GM23338 (cell line): ENCODE measurements at regions not wholly inside any gene's neighbourhood (a gene's known extent, or its start where the extent isn't known, plus 50 kb on each side); places are given as distances from the start of the nearest gene placed in this dataset.

Experiments used
- ATAC-seq: fragments of 200-7000 bp; cut with Tn5 transposase; 3 replicates; pipeline ENCODE4 v1.9.1; 2020
- DNase-seq: peaks from one replicate; pipeline ENCODE4 v3.0.0-alpha.2; 2015; ENCODE audit warnings: low spot score
- H2AFZ ChIP-seq: fragments of 200-600 bp; sonication (generic); 2 replicates; pipeline ENCODE4 v1.8.0; 2016; ENCODE audit warnings: antibody characterized with exemption, mild to moderate bottlenecking, moderate library complexity
- H3F3A ChIP-seq: fragments of 200-600 bp; sonication (generic); replicated peaks from 2 replicates; pipeline ENCODE4 v1.8.0; 2017; ENCODE audit warnings: antibody characterized with exemption, mixed run types, low read depth
- H3K27ac ChIP-seq: fragments of 200-600 bp; sonication (generic); 2 replicates; pipeline ENCODE4 v1.6.1; 2016; ENCODE audit warnings: low read depth
- H3K27me3 ChIP-seq: fragments of 200-600 bp; sonication (generic); 2 replicates; pipeline ENCODE4 v1.8.0; 2016; ENCODE audit warnings: mild to moderate bottlenecking, mixed run types, moderate library complexity; ENCODE audit not compliant: insufficient read depth
- H3K36me3 ChIP-seq: fragments of 200-600 bp; sonication (generic); 2 replicates; pipeline ENCODE4 v1.8.0; 2016; ENCODE audit warnings: mild to moderate bottlenecking; ENCODE audit not compliant: insufficient read depth
- H3K4me1 ChIP-seq: fragments of 200-600 bp; sonication (generic); 2 replicates; pipeline ENCODE4 v1.8.0; 2016; ENCODE audit warnings: mild to moderate bottlenecking, moderate library complexity; ENCODE audit not compliant: insufficient read depth
- H3K4me2 ChIP-seq: fragments of 200-600 bp; sonication (generic); 2 replicates; pipeline ENCODE4 v1.7.1; 2017; ENCODE audit warnings: mixed run types
- H3K4me3 ChIP-seq: fragments of 200-600 bp; sonication (generic); 2 replicates; pipeline ENCODE4 v1.6.1; 2016; ENCODE audit warnings: mixed run types
- H3K79me2 ChIP-seq: fragments of 200-600 bp; sonication (generic); replicated peaks from 2 replicates; pipeline ENCODE4 v1.8.0; 2017; ENCODE audit warnings: mild to moderate bottlenecking; ENCODE audit not compliant: insufficient read depth
- H3K9me2 ChIP-seq: fragments of 200-600 bp; sonication (generic); 2 replicates; pipeline ENCODE4 v1.8.0; 2017; ENCODE audit not compliant: insufficient read depth
- H4K20me1 ChIP-seq: fragments of 200-600 bp; sonication (generic); replicated peaks from 2 replicates; pipeline ENCODE4 v1.8.0; 2017; ENCODE audit warnings: mild to moderate bottlenecking; ENCODE audit not compliant: insufficient read depth
- H3K27ac Mint-ChIP-seq: 2 replicates; pipeline ENCODE4 v1.8.0; 2020; ENCODE audit warnings: inconsistent platforms, mild to moderate bottlenecking, moderate library complexity, mixed read lengths
- H3K27me3 Mint-ChIP-seq: 3 replicates; pipeline ENCODE4 v1.8.0; 2022; ENCODE audit warnings: low read depth, mild to moderate bottlenecking, moderate library complexity, mixed read lengths, inconsistent platforms; ENCODE audit not compliant: insufficient read depth, poor library complexity
- H3K36me3 Mint-ChIP-seq: 3 replicates; pipeline ENCODE4 v1.8.0; 2021; ENCODE audit warnings: low read depth, mild to moderate bottlenecking, inconsistent platforms, moderate library complexity, mixed read lengths
- H3K4me1 Mint-ChIP-seq: 3 replicates; pipeline ENCODE4 v1.8.0; 2020; ENCODE audit warnings: mild to moderate bottlenecking, inconsistent platforms, mixed read lengths
- H3K4me3 Mint-ChIP-seq: 3 replicates; pipeline ENCODE4 v1.8.0; 2021; ENCODE audit warnings: moderate library complexity, mild to moderate bottlenecking, inconsistent platforms, mixed read lengths
- H3K9me3 Mint-ChIP-seq: 3 replicates; pipeline ENCODE4 v1.8.0; 2020; ENCODE audit warnings: moderate library complexity, mild to moderate bottlenecking, inconsistent platforms, mixed read lengths
- CREB1 ChIP-seq: fragments of 250-450 bp; sonication (Bioruptor Pico); IDR thresholded peaks from 2 replicates; pipeline ENCODE4 v1.5.0; 2020; ENCODE audit warnings: low read depth, mild to moderate bottlenecking, moderate library complexity
- EZH2 ChIP-seq: fragments of 200-600 bp; sonication (generic); IDR thresholded peaks from one replicate; pipeline ENCODE4 v1.8.0; 2017; ENCODE audit warnings: antibody characterized with exemption, mild to moderate bottlenecking, low read depth; ENCODE audit not compliant: unreplicated experiment
- EZH2phosphoT487 ChIP-seq: fragments of 200-600 bp; sonication (generic); IDR thresholded peaks from one replicate; pipeline ENCODE4 v1.8.1; 2018; ENCODE audit warnings: antibody characterized with exemption; ENCODE audit not compliant: unreplicated experiment
- JUNB ChIP-seq: IDR thresholded peaks from one replicate; pipeline ENCODE4 v1.6.1; 2016; ENCODE audit warnings: antibody characterized with exemption; ENCODE audit not compliant: unreplicated experiment
- NANOG ChIP-seq: IDR thresholded peaks from 2 replicates; pipeline ENCODE4 v1.6.1; 2016; ENCODE audit warnings: antibody characterized with exemption, borderline replicate concordance
- POLR2AphosphoS5 ChIP-seq: IDR thresholded peaks from 2 replicates; pipeline ENCODE4 v1.6.1; 2016; ENCODE audit warnings: antibody characterized with exemption, low read depth
- STAT1 ChIP-seq: IDR thresholded peaks from one replicate; pipeline ENCODE4 v1.6.1; 2016; ENCODE audit warnings: antibody characterized with exemption; ENCODE audit not compliant: unreplicated experiment
- ZNF114 ChIP-seq: fragments of 250-450 bp; sonication (Bioruptor Pico); IDR thresholded peaks from 2 replicates; pipeline ENCODE4 v1.5.0; 2020; ENCODE audit warnings: mild to moderate bottlenecking, moderate library complexity
- ZNF331 ChIP-seq: fragments of 250-450 bp; sonication (Bioruptor Pico); IDR thresholded peaks from 2 replicates; pipeline ENCODE4 v1.5.0; 2020; ENCODE audit warnings: low read depth, mild to moderate bottlenecking, moderate library complexity
- TF ChIP-seq, protein P1 (sequence below): IDR thresholded peaks from one replicate; pipeline ENCODE4 v1.6.1; 2018; ENCODE audit warnings: antibody characterized with exemption; ENCODE audit not compliant: unreplicated experiment
- TF ChIP-seq, protein P2 (sequence below): IDR thresholded peaks from 2 replicates; pipeline ENCODE4 v1.6.1; 2016; ENCODE audit warnings: antibody characterized with exemption
- TF ChIP-seq, protein P3 (sequence below), 2 experiments: fragments of 200-600 bp in 1 of 2; sonication (generic) in 1 of 2; conservative IDR thresholded peaks; 2 replicates each; pipeline versions ENCODE4 v1.5.1 to v1.6.1; 2016 to 2017; ENCODE audit warnings: antibody characterized with exemption in 2 of 2, low read depth in 2 of 2, mild to moderate bottlenecking in 2 of 2, moderate library complexity in 1 of 2
- TF ChIP-seq, protein P4 (sequence below): fragments of 250-450 bp; sonication (Bioruptor Pico); IDR thresholded peaks from 2 replicates; pipeline ENCODE4 v1.5.0; 2020; ENCODE audit warnings: mild to moderate bottlenecking, moderate library complexity

DNA sequence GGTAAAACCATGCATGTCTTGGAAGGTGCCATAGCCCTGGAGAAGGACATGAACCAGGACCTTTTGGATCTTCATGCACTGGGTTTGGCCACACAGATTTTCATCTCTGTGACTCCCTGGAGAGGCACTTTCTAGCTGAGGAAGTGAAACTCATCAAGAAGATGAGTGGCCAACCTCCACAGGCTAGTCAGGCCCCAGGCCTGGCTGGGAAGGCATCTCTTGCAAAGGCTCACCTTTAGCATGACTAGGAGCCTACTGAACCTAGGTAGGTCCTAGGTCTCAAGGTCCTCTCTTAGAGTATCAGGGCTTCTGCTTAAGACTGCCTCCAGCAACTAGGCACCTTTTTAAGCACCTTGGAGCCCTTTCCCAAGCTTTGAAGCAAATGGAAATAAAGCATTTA is 1448.7 kb upstream of the ACO1 start:
- H2AFZ ChIP-seq: no peak overlapping the region
- H4K20me1 ChIP-seq: no peaks in the 10 kb centered on the region
- no peak for TF ChIP-seq ZNF114 (CRISPR knock-in tag)
- no peak for TF ChIP-seq JUNB
- TF ChIP-seq, protein P1, sequence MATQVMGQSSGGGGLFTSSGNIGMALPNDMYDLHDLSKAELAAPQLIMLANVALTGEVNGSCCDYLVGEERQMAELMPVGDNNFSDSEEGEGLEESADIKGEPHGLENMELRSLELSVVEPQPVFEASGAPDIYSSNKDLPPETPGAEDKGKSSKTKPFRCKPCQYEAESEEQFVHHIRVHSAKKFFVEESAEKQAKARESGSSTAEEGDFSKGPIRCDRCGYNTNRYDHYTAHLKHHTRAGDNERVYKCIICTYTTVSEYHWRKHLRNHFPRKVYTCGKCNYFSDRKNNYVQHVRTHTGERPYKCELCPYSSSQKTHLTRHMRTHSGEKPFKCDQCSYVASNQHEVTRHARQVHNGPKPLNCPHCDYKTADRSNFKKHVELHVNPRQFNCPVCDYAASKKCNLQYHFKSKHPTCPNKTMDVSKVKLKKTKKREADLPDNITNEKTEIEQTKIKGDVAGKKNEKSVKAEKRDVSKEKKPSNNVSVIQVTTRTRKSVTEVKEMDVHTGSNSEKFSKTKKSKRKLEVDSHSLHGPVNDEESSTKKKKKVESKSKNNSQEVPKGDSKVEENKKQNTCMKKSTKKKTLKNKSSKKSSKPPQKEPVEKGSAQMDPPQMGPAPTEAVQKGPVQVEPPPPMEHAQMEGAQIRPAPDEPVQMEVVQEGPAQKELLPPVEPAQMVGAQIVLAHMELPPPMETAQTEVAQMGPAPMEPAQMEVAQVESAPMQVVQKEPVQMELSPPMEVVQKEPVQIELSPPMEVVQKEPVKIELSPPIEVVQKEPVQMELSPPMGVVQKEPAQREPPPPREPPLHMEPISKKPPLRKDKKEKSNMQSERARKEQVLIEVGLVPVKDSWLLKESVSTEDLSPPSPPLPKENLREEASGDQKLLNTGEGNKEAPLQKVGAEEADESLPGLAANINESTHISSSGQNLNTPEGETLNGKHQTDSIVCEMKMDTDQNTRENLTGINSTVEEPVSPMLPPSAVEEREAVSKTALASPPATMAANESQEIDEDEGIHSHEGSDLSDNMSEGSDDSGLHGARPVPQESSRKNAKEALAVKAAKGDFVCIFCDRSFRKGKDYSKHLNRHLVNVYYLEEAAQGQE: no peak
- no peak for TF ChIP-seq ZNF331
- TF ChIP-seq EZH2: no peak
- no peak for TF ChIP-seq CREB1 (CRISPR knock-in tag)
- TF ChIP-seq, protein P2, sequence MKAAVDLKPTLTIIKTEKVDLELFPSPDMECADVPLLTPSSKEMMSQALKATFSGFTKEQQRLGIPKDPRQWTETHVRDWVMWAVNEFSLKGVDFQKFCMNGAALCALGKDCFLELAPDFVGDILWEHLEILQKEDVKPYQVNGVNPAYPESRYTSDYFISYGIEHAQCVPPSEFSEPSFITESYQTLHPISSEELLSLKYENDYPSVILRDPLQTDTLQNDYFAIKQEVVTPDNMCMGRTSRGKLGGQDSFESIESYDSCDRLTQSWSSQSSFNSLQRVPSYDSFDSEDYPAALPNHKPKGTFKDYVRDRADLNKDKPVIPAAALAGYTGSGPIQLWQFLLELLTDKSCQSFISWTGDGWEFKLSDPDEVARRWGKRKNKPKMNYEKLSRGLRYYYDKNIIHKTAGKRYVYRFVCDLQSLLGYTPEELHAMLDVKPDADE: no peak
- no peak for TF ChIP-seq NANOG
- no peak for TF ChIP-seq STAT1
- TF ChIP-seq, protein P3, sequence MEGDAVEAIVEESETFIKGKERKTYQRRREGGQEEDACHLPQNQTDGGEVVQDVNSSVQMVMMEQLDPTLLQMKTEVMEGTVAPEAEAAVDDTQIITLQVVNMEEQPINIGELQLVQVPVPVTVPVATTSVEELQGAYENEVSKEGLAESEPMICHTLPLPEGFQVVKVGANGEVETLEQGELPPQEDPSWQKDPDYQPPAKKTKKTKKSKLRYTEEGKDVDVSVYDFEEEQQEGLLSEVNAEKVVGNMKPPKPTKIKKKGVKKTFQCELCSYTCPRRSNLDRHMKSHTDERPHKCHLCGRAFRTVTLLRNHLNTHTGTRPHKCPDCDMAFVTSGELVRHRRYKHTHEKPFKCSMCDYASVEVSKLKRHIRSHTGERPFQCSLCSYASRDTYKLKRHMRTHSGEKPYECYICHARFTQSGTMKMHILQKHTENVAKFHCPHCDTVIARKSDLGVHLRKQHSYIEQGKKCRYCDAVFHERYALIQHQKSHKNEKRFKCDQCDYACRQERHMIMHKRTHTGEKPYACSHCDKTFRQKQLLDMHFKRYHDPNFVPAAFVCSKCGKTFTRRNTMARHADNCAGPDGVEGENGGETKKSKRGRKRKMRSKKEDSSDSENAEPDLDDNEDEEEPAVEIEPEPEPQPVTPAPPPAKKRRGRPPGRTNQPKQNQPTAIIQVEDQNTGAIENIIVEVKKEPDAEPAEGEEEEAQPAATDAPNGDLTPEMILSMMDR (conservative IDR thresholded peaks at IDR 0.05; ENCODE audit: low read depth in 2 of 2): no peak
- TF ChIP-seq, protein P4, sequence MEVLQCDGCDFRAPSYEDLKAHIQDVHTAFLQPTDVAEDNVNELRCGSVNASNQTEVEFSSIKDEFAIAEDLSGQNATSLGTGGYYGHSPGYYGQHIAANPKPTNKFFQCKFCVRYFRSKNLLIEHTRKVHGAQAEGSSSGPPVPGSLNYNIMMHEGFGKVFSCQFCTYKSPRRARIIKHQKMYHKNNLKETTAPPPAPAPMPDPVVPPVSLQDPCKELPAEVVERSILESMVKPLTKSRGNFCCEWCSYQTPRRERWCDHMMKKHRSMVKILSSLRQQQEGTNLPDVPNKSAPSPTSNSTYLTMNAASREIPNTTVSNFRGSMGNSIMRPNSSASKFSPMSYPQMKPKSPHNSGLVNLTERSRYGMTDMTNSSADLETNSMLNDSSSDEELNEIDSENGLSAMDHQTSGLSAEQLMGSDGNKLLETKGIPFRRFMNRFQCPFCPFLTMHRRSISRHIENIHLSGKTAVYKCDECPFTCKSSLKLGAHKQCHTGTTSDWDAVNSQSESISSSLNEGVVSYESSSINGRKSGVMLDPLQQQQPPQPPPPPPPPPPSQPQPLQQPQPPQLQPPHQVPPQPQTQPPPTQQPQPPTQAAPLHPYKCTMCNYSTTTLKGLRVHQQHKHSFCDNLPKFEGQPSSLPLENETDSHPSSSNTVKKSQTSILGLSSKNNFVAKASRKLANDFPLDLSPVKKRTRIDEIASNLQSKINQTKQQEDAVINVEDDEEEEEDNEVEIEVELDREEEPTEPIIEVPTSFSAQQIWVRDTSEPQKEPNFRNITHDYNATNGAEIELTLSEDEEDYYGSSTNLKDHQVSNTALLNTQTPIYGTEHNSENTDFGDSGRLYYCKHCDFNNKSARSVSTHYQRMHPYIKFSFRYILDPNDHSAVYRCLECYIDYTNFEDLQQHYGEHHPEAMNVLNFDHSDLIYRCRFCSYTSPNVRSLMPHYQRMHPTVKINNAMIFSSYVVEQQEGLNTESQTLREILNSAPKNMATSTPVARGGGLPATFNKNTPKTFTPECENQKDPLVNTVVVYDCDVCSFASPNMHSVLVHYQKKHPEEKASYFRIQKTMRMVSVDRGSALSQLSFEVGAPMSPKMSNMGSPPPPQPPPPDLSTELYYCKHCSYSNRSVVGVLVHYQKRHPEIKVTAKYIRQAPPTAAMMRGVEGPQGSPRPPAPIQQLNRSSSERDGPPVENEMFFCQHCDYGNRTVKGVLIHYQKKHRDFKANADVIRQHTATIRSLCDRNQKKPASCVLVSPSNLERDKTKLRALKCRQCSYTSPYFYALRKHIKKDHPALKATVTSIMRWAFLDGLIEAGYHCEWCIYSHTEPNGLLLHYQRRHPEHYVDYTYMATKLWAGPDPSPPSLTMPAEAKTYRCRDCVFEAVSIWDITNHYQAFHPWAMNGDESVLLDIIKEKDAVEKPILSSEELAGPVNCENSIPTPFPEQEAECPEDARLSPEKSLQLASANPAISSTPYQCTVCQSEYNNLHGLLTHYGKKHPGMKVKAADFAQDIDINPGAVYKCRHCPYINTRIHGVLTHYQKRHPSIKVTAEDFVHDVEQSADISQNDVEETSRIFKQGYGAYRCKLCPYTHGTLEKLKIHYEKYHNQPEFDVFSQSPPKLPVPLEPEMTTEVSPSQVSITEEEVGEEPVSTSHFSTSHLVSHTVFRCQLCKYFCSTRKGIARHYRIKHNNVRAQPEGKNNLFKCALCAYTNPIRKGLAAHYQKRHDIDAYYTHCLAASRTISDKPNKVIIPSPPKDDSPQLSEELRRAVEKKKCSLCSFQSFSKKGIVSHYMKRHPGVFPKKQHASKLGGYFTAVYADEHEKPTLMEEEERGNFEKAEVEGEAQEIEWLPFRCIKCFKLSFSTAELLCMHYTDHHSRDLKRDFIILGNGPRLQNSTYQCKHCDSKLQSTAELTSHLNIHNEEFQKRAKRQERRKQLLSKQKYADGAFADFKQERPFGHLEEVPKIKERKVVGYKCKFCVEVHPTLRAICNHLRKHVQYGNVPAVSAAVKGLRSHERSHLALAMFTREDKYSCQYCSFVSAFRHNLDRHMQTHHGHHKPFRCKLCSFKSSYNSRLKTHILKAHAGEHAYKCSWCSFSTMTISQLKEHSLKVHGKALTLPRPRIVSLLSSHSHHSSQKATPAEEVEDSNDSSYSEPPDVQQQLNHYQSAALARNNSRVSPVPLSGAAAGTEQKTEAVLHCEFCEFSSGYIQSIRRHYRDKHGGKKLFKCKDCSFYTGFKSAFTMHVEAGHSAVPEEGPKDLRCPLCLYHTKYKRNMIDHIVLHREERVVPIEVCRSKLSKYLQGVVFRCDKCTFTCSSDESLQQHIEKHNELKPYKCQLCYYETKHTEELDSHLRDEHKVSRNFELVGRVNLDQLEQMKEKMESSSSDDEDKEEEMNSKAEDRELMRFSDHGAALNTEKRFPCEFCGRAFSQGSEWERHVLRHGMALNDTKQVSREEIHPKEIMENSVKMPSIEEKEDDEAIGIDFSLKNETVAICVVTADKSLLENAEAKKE (CRISPR knock-in tag): no peak
- no peak for TF ChIP-seq EZH2phosphoT487
- no peak for TF ChIP-seq POLR2AphosphoS5
- Mint-ChIP-seq H3K36me3 (no peaks in the 10 kb centered on the region), H3K9me3 (no peaks in the 10 kb centered on the region), H3K27ac (no peak overlapping the region), H3K4me3 (no peak overlapping the region), H3K4me1 (no peaks in the 10 kb centered on the region), H3K27me3 (peaks cover 2% of the 10 kb centered on the region)
- H3K27me3 ChIP-seq: no peaks in the 10 kb centered on the region
- H3K27ac ChIP-seq: no peak overlapping the region
- H3K4me1 ChIP-seq: no peaks in the 10 kb centered on the region
- H3F3A ChIP-seq: no peaks in the 10 kb centered on the region
- no peak overlapping the region for H3K4me2 ChIP-seq
- ATAC-seq (no peak), DNase-seq (no peak)
- H3K4me3 ChIP-seq: no peak overlapping the region
- H3K36me3 ChIP-seq: no peaks in the 10 kb centered on the region
- no peaks in the 10 kb centered on the region for H3K79me2 ChIP-seq
- H3K9me2 ChIP-seq: peaks cover 4% of the 10 kb centered on the region
